GM18861 (cell line): ENCODE measurements at regions not wholly inside any gene's neighbourhood (a gene's known extent, or its start where the extent isn't known, plus 50 kb on each side); places are given as distances from the start of the nearest gene placed in this dataset.

Experiments used
- ATAC-seq: cut with Tn5 transposase; IDR thresholded peaks from one replicate; pipeline ENCODE4 v1.9.1; 2021; ENCODE audit not compliant: unreplicated experiment

- ATAC-seq = no peak
Measured at GRCh38 chr2:145041706-145042105, 521.8 kb upstream of the ZEB2 start.

GRCh38 chr2:145040433-145040832, 520.5 kb upstream of the ZEB2 start:
- no peak for ATAC-seq

- ATAC-seq = no peak
Measured at GRCh38 chr2:145038041-145038525, 518.2 kb upstream of the ZEB2 start.

- ATAC-seq = no peak
Measured at GRCh38 chr2:145036421-145037011, 516.6 kb upstream of the ZEB2 start.

GRCh38 chr2:145034511-145034910, 514.6 kb upstream of the ZEB2 start:
- ATAC-seq = no peak

GRCh38 chr2:145033438-145033837, 513.5 kb upstream of the ZEB2 start:
- no peak for ATAC-seq

- no peak for ATAC-seq
Measured at GRCh38 chr2:145032791-145033190, 512.9 kb upstream of the ZEB2 start.

- ATAC-seq = no peak
Measured at GRCh38 chr2:145029873-145030272, 510.0 kb upstream of the ZEB2 start.

- ATAC-seq = no peak
Measured at GRCh38 chr2:145029081-145029480, 509.2 kb upstream of the ZEB2 start.

- ATAC-seq = no peak
Measured at GRCh38 chr2:145028101-145028920, 508.4 kb upstream of the ZEB2 start.

GRCh38 chr2:145026456-145027455, 506.8 kb upstream of the ZEB2 start:
- ATAC-seq = no peak

- no peak for ATAC-seq
Measured at GRCh38 chr2:145025382-145025781, 505.5 kb upstream of the ZEB2 start.

GRCh38 chr2:145023334-145023934, 503.5 kb upstream of the ZEB2 start:
- ATAC-seq = no peak

GRCh38 chr2:145022666-145023333, 502.9 kb upstream of the ZEB2 start:
- no peak for ATAC-seq

GRCh38 chr2:145021962-145022665, 502.2 kb upstream of the ZEB2 start:
- ATAC-seq = no peak

GRCh38 chr2:145020694-145021093, 500.8 kb upstream of the ZEB2 start:
- no peak for ATAC-seq

GRCh38 chr2:145020139-145020538, 500.2 kb upstream of the ZEB2 start:
- ATAC-seq = no peak

GRCh38 chr2:145018502-145018901, 498.6 kb upstream of the ZEB2 start:
- ATAC-seq = no peak

- ATAC-seq = no peak
Measured at GRCh38 chr2:145017149-145017548, 497.2 kb upstream of the ZEB2 start.

GRCh38 chr2:145016711-145017110, 496.8 kb upstream of the ZEB2 start:
- no peak for ATAC-seq
